H1 (cell line): ENCODE measurements at regions not wholly inside any gene's neighbourhood (a gene's known extent, or its start where the extent isn't known, plus 50 kb on each side); places are given as distances from the start of the nearest gene placed in this dataset.

ENCODE experiments used
- CTCF ChIA-PET: fragments of 300-600 bp; sonication (Branson Sonifier 250); formaldehyde crosslinking; loops from one replicate; lab custom pipeline; 2021; ENCODE audit not compliant: partially characterized antibody; lab: Charles Lee
- POLR2A ChIA-PET: fragments of 300-600 bp; sonication (Branson Sonifier 250); formaldehyde crosslinking; loops from one replicate; lab custom pipeline; 2021; ENCODE audit warnings: inconsistent platforms; ENCODE audit not compliant: partially characterized antibody; lab: Charles Lee
- DNase-seq, 2 experiments: peaks; one replicate each; pipeline versions ENCODE4 v3.0.0 to v3.0.0-alpha.2; 2010 to 2022; ENCODE audit warnings: low spot score in 2 of 2, low read depth in 1 of 2, mixed read lengths in 1 of 2
- FAIRE-seq: peaks from 2 replicates; lab custom pipeline; 2011; peaks lifted over from hg19 to GRCh38; lab: Jason Lieb, UNC
- H2AFZ ChIP-seq: 2 replicates; pipeline ENCODE4 v1.8.1; 2012; ENCODE audit warnings: low read length, inconsistent platforms
- H2AK5ac ChIP-seq: 2 replicates; pipeline ENCODE4 v1.6.1; 2013; ENCODE audit warnings: low read depth, low read length
- H2BK120ac ChIP-seq: replicated peaks from 2 replicates; pipeline ENCODE3; 2013; ENCODE audit warnings: low read depth, low read length, inconsistent platforms
- H2BK12ac ChIP-seq: 2 replicates; pipeline ENCODE4 v1.6.1; 2013; ENCODE audit warnings: low read depth, low read length
- H2BK15ac ChIP-seq: 2 replicates; pipeline ENCODE4 v1.6.1; 2013; ENCODE audit warnings: low read length
- H2BK20ac ChIP-seq: 2 replicates; pipeline ENCODE4 v1.6.1; 2013; ENCODE audit warnings: low read length
- H2BK5ac ChIP-seq: 2 replicates; pipeline ENCODE4 v1.6.1; 2013; ENCODE audit warnings: low read depth, low read length
- H3K14ac ChIP-seq: 2 replicates; pipeline ENCODE4 v1.6.1; 2013; ENCODE audit warnings: inconsistent platforms; ENCODE audit not compliant: insufficient read length
- H3K18ac ChIP-seq: 2 replicates; pipeline ENCODE4 v1.6.1; 2013; ENCODE audit warnings: low read length; ENCODE audit errors: extremely low read depth
- H3K23ac ChIP-seq: 2 replicates; pipeline ENCODE4 v1.6.1; 2013; ENCODE audit warnings: inconsistent platforms; ENCODE audit not compliant: insufficient read length
- H3K23me2 ChIP-seq: 2 replicates; pipeline ENCODE4 v1.6.1; 2013; ENCODE audit warnings: low read depth, low read length
- H3K27ac ChIP-seq: 2 replicates; pipeline ENCODE4 v1.6.1; 2011; ENCODE audit warnings: low read depth, low read length, inconsistent platforms
- H3K27me3 ChIP-seq, 4 experiments: replicated peaks in 1 of 4; 1 replicate in 1 of 4; 2 replicates in 3 of 4; pipeline versions ENCODE4 v1.6.1 to v1.8.1; 2011 to 2013; ENCODE audit warnings: low read length in 3 of 4, mild to moderate bottlenecking in 3 of 4, inconsistent platforms in 2 of 4, mixed read lengths in 2 of 4, moderate library complexity in 1 of 4; ENCODE audit not compliant: control insufficient read depth in 3 of 4, insufficient read depth in 3 of 4; ENCODE audit errors: extremely low read depth in 1 of 4
- H3K36me3 ChIP-seq, 4 experiments: 2 replicates each; pipeline versions ENCODE4 v1.6.1 to v1.8.1; 2011 to 2013; ENCODE audit warnings: mild to moderate bottlenecking in 4 of 4, low read length in 3 of 4, moderate library complexity in 2 of 4, control low read depth in 1 of 4, inconsistent platforms in 1 of 4; ENCODE audit not compliant: insufficient read depth in 4 of 4, control insufficient read depth in 2 of 4
- H3K4ac ChIP-seq: replicated peaks from 2 replicates; pipeline ENCODE3; 2013; ENCODE audit warnings: low read length, low read depth, mixed read lengths, inconsistent platforms; ENCODE audit not compliant: insufficient read length
- H3K4me1 ChIP-seq, 4 experiments: replicated peaks in 1 of 4; 1 replicate in 1 of 4; 2 replicates in 3 of 4; pipeline versions ENCODE4 v1.6.1 to v1.8.1; 2011 to 2013; ENCODE audit warnings: low read length in 3 of 4, inconsistent platforms in 2 of 4, mixed read lengths in 1 of 4; ENCODE audit not compliant: insufficient read depth in 4 of 4, control insufficient read depth in 3 of 4
- H3K4me2 ChIP-seq, 2 experiments: 2 replicates each; pipeline versions ENCODE4 v1.6.1 to v1.8.1; 2011 to 2013; ENCODE audit warnings: low read depth in 2 of 2, low read length in 2 of 2, control low read depth in 1 of 2, inconsistent platforms in 1 of 2, mild to moderate bottlenecking in 1 of 2; ENCODE audit not compliant: insufficient read depth in 1 of 2
- H3K4me3 ChIP-seq, 4 experiments: fragments of 200-600, 300-600 bp in 1 of 4; sonication (generic), shearing (Covaris generic), sonication (Bioruptor Twin) in 1 of 4; 2 replicates each; pipeline versions ENCODE4 v1.5.1 to v1.8.1; 2011 to 2016; ENCODE audit warnings: low read length in 4 of 4, low read depth in 3 of 4, control low read depth in 2 of 4, inconsistent platforms in 2 of 4, mild to moderate bottlenecking in 2 of 4, mixed read lengths in 1 of 4, moderate library complexity in 1 of 4; ENCODE audit not compliant: insufficient read depth in 2 of 4; ENCODE audit errors: extremely low read depth in 1 of 4
- H3K56ac ChIP-seq: replicated peaks from 2 replicates; pipeline ENCODE3; 2013; ENCODE audit warnings: low read depth, mild to moderate bottlenecking, mixed read lengths, low read length, inconsistent platforms; ENCODE audit not compliant: insufficient read length
- H3K79me1 ChIP-seq: 2 replicates; pipeline ENCODE4 v1.6.1; 2013; ENCODE audit warnings: low read depth, low read length, control low read depth
- H3K79me2 ChIP-seq, 2 experiments: 2 replicates each; pipeline versions ENCODE4 v1.6.1 to v1.8.1; 2012 to 2013; ENCODE audit warnings: low read length in 2 of 2, mild to moderate bottlenecking in 2 of 2, inconsistent platforms in 1 of 2; ENCODE audit not compliant: insufficient read depth in 2 of 2, control insufficient read depth in 1 of 2
- H3K9ac ChIP-seq, 4 experiments: replicated peaks in 1 of 4; 1 replicate in 1 of 4; 2 replicates in 3 of 4; pipeline versions ENCODE4 v1.6.1 to v1.8.1; 2011 to 2013; ENCODE audit warnings: low read depth in 3 of 4, low read length in 3 of 4, control low read depth in 2 of 4, mild to moderate bottlenecking in 2 of 4, moderate library complexity in 2 of 4, inconsistent platforms in 1 of 4; ENCODE audit errors: extremely low read depth in 1 of 4
- H3K9me3 ChIP-seq, 2 experiments: 2 replicates each; pipeline versions ENCODE4 v1.6.1 to v1.8.1; 2012 to 2013; ENCODE audit warnings: mild to moderate bottlenecking in 2 of 2, moderate library complexity in 2 of 2, control low read depth in 1 of 2, inconsistent platforms in 1 of 2, low read depth in 1 of 2, low read length in 1 of 2, mixed read lengths in 1 of 2; ENCODE audit not compliant: insufficient read depth in 2 of 2
- H4K20me1 ChIP-seq, 2 experiments: replicated peaks in 1 of 2; 2 replicates each; pipeline versions ENCODE3 to v1.8.1; 2011 to 2013; ENCODE audit warnings: inconsistent platforms in 2 of 2, low read length in 2 of 2, mild to moderate bottlenecking in 1 of 2; ENCODE audit not compliant: insufficient read depth in 2 of 2, control insufficient read depth in 1 of 2
- H4K5ac ChIP-seq: 2 replicates; pipeline ENCODE4 v1.6.1; 2013; ENCODE audit warnings: low read length, low read depth, mixed read lengths, inconsistent platforms; ENCODE audit not compliant: insufficient read length
- H4K8ac ChIP-seq: 2 replicates; pipeline ENCODE4 v1.8.0; 2013; ENCODE audit warnings: mild to moderate bottlenecking, moderate library complexity, low read length, inconsistent platforms; ENCODE audit not compliant: insufficient read depth; ENCODE audit errors: extremely low read depth
- H4K91ac ChIP-seq: replicated peaks from 2 replicates; pipeline ENCODE3; 2013; ENCODE audit warnings: low read length, mixed read lengths, inconsistent platforms; ENCODE audit not compliant: insufficient read length
- BACH1 ChIP-seq: IDR thresholded peaks from 2 replicates; pipeline ENCODE4 v1.6.1; 2012; ENCODE audit warnings: low read length, improper control_type of control experiment
- FOSL1 ChIP-seq: IDR thresholded peaks from 2 replicates; pipeline ENCODE4 v1.6.1; 2011; ENCODE audit warnings: mild to moderate bottlenecking, low read depth, low read length, moderate library complexity; ENCODE audit not compliant: insufficient read depth
- HDAC2 ChIP-seq, 2 experiments: fragments of 300-600 bp in 1 of 2; sonication (generic) in 1 of 2; IDR thresholded peaks; 2 replicates each; pipeline ENCODE4 v1.6.1; 2011 to 2012; ENCODE audit warnings: low read depth in 2 of 2, low read length in 2 of 2, mild to moderate bottlenecking in 2 of 2, moderate library complexity in 2 of 2, borderline replicate concordance in 1 of 2, inconsistent platforms in 1 of 2
- KDM1A ChIP-seq: fragments of 200-600, 300-600 bp; sonication (generic); IDR thresholded peaks from 2 replicates; pipeline ENCODE4 v1.7.1; 2016; ENCODE audit warnings: mild to moderate bottlenecking, low read length, borderline replicate concordance
- POLR2A ChIP-seq, 2 experiments: IDR thresholded peaks; 1 replicate in 1 of 2; 2 replicates in 1 of 2; pipeline ENCODE4 v1.6.1; 2011; ENCODE audit warnings: low read depth in 2 of 2, low read length in 2 of 2, mild to moderate bottlenecking in 2 of 2; ENCODE audit errors: control extremely low read depth in 1 of 2
- POLR2AphosphoS5 ChIP-seq: IDR thresholded peaks from 2 replicates; pipeline ENCODE4 v1.6.1; 2011; ENCODE audit warnings: low read depth, low read length
- RBBP5 ChIP-seq: IDR thresholded peaks from 2 replicates; pipeline ENCODE4 v1.7.1; 2012; ENCODE audit warnings: low read depth, mild to moderate bottlenecking, inconsistent platforms, low read length, moderate library complexity, borderline replicate concordance
- RXRA ChIP-seq: IDR thresholded peaks from 2 replicates; pipeline ENCODE4 v1.6.1; 2011; ENCODE audit warnings: low read depth, mild to moderate bottlenecking, low read length, moderate library complexity; ENCODE audit not compliant: insufficient read depth
- SAP30 ChIP-seq: fragments of 300-600 bp; sonication (generic); IDR thresholded peaks from 2 replicates; pipeline ENCODE4 v1.7.1; 2012; ENCODE audit warnings: low read length, moderate library complexity, mild to moderate bottlenecking, inconsistent platforms; ENCODE audit not compliant: insufficient read depth, insufficient replicate concordance
- SIX5 ChIP-seq: IDR thresholded peaks from 2 replicates; pipeline ENCODE4 v1.6.1; 2011; ENCODE audit warnings: mild to moderate bottlenecking, low read depth, low read length
- SP4 ChIP-seq: IDR thresholded peaks from 2 replicates; pipeline ENCODE4 v1.6.1; 2012; ENCODE audit warnings: low read length, inconsistent platforms
- TAF1 ChIP-seq: IDR thresholded peaks from 2 replicates; pipeline ENCODE4 v1.6.1; 2011; ENCODE audit warnings: mild to moderate bottlenecking, low read depth, low read length
- WGBS, 2 experiments: shearing (Covaris generic) in 1 of 2; methylation state at CpG; one replicate each; pipeline versions ENCODE4 v1.1.6 to v1.1.7; 2013 to 2015; ENCODE audit warnings: low lambda C conversion rate in 2 of 2, mixed read lengths in 2 of 2, inconsistent platforms in 1 of 2, low coverage in 1 of 2, missing lambda C conversion rate in 1 of 2; ENCODE audit not compliant: insufficient replicate concordance in 2 of 2, insufficient coverage in 1 of 2, insufficient read length in 1 of 2; ENCODE audit errors: extremely low coverage in 1 of 2, missing lambda C conversion rate in 1 of 2; 5-methylcytosine and 5-hydroxymethylcytosine counted together
- TF ChIP-seq, protein P1 (sequence below): IDR thresholded peaks from 2 replicates; pipeline ENCODE4 v1.6.1; 2011; ENCODE audit warnings: low read depth, mild to moderate bottlenecking, low read length; ENCODE audit not compliant: insufficient read depth
- TF ChIP-seq, protein P2 (sequence below): IDR thresholded peaks from 2 replicates; pipeline ENCODE4 v1.6.1; 2012; ENCODE audit warnings: inconsistent platforms

- no peak overlapping the region for H3K27ac ChIP-seq
- H3K79me2 ChIP-seq: no peaks in the 10 kb centered on the region
- no peak overlapping the region for H3K4me3 ChIP-seq
- no peak overlapping the region for H3K14ac ChIP-seq
- 95% methylated on average over 3 of the region's 3 CpGs; no CpG with 5 or more reads in 1 of the 2 experiments for WGBS, 2 experiments
- no peak overlapping the region for H3K4ac ChIP-seq
- ChIA-PET POLR2A (no interaction called here), CTCF (no interaction called here)
- FAIRE-seq (no peak), DNase-seq (no peak)
- no peak overlapping the region for H3K4me2 ChIP-seq
- H4K5ac ChIP-seq: no peak overlapping the region
- no peaks in the 10 kb centered on the region for H3K9me3 ChIP-seq
- H2AFZ ChIP-seq: no peak overlapping the region
- H3K36me3 ChIP-seq: no peaks in the 10 kb centered on the region
- H3K4me1 ChIP-seq: no peaks in the 10 kb centered on the region
- H4K91ac ChIP-seq: no peak overlapping the region
- H3K9ac ChIP-seq: no peak overlapping the region
- H2AK5ac ChIP-seq: no peak overlapping the region
- peaks cover 0 to 1% (median 0%) of the 10 kb centered on the region in 4 experiments; a peak in 1 of 7 replicates for H3K27me3 ChIP-seq
- no peak overlapping the region for H2BK120ac ChIP-seq
- no peaks in the 10 kb centered on the region for H4K20me1 ChIP-seq
- H4K8ac ChIP-seq: no peak overlapping the region
- no peaks in the 10 kb centered on the region for H3K79me1 ChIP-seq
- TF ChIP-seq POLR2AphosphoS5 (no peak), HDAC2 (IDR thresholded peaks at IDR 0.05; ENCODE audit: borderline replicate concordance in 1 of 2, low read depth in 2 of 2, low read length in 2 of 2) (no peak), TAF1 (no peak), BACH1 (no peak), POLR2A (IDR thresholded peaks at IDR 0.05; ENCODE audit: control extremely low read depth in 1 of 2, low read depth in 2 of 2, low read length in 2 of 2) (no peak), RXRA (no peak), SIX5 (no peak), RBBP5 (no peak), FOSL1 (no peak), SAP30 (no peak), SP4 (no peak), KDM1A (no peak)
- TF ChIP-seq, protein P1, sequence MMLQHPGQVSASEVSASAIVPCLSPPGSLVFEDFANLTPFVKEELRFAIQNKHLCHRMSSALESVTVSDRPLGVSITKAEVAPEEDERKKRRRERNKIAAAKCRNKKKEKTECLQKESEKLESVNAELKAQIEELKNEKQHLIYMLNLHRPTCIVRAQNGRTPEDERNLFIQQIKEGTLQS: no peak
- TF ChIP-seq, protein P2, sequence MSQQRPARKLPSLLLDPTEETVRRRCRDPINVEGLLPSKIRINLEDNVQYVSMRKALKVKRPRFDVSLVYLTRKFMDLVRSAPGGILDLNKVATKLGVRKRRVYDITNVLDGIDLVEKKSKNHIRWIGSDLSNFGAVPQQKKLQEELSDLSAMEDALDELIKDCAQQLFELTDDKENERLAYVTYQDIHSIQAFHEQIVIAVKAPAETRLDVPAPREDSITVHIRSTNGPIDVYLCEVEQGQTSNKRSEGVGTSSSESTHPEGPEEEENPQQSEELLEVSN: no peak
- no peak overlapping the region for H2BK20ac ChIP-seq
- H3K18ac ChIP-seq: no peak overlapping the region
- no peak overlapping the region for H2BK5ac ChIP-seq
- H3K23me2 ChIP-seq: no peaks in the 10 kb centered on the region
- no peak overlapping the region for H3K23ac ChIP-seq
- H2BK12ac ChIP-seq: no peak overlapping the region
- no peak overlapping the region for H2BK15ac ChIP-seq
- no peak overlapping the region for H3K56ac ChIP-seq
These were observed 531.4 kb upstream of the LMO3 start for GRCh38 chr12:17137396-17137795.
